H1 (cell line): ENCODE measurements at regions not wholly inside any gene's neighbourhood (a gene's known extent, or its start where the extent isn't known, plus 50 kb on each side); places are given as distances from the start of the nearest gene placed in this dataset.

ENCODE experiments used
- CTCF ChIA-PET: fragments of 300-600 bp; sonication (Branson Sonifier 250); formaldehyde crosslinking; loops from one replicate; lab custom pipeline; 2021; ENCODE audit not compliant: partially characterized antibody; lab: Charles Lee
- POLR2A ChIA-PET: fragments of 300-600 bp; sonication (Branson Sonifier 250); formaldehyde crosslinking; loops from one replicate; lab custom pipeline; 2021; ENCODE audit warnings: inconsistent platforms; ENCODE audit not compliant: partially characterized antibody; lab: Charles Lee
- DNase-seq, 2 experiments: peaks; one replicate each; pipeline versions ENCODE4 v3.0.0 to v3.0.0-alpha.2; 2010 to 2022; ENCODE audit warnings: low spot score in 2 of 2, low read depth in 1 of 2, mixed read lengths in 1 of 2
- FAIRE-seq: peaks from 2 replicates; lab custom pipeline; 2011; peaks lifted over from hg19 to GRCh38; lab: Jason Lieb, UNC
- H2AFZ ChIP-seq: 2 replicates; pipeline ENCODE4 v1.8.1; 2012; ENCODE audit warnings: low read length, inconsistent platforms
- H2AK5ac ChIP-seq: 2 replicates; pipeline ENCODE4 v1.6.1; 2013; ENCODE audit warnings: low read depth, low read length
- H2BK120ac ChIP-seq: replicated peaks from 2 replicates; pipeline ENCODE3; 2013; ENCODE audit warnings: low read depth, low read length, inconsistent platforms
- H2BK12ac ChIP-seq: 2 replicates; pipeline ENCODE4 v1.6.1; 2013; ENCODE audit warnings: low read depth, low read length
- H2BK15ac ChIP-seq: 2 replicates; pipeline ENCODE4 v1.6.1; 2013; ENCODE audit warnings: low read length
- H2BK20ac ChIP-seq: 2 replicates; pipeline ENCODE4 v1.6.1; 2013; ENCODE audit warnings: low read length
- H2BK5ac ChIP-seq: 2 replicates; pipeline ENCODE4 v1.6.1; 2013; ENCODE audit warnings: low read depth, low read length
- H3K14ac ChIP-seq: 2 replicates; pipeline ENCODE4 v1.6.1; 2013; ENCODE audit warnings: inconsistent platforms; ENCODE audit not compliant: insufficient read length
- H3K18ac ChIP-seq: 2 replicates; pipeline ENCODE4 v1.6.1; 2013; ENCODE audit warnings: low read length; ENCODE audit errors: extremely low read depth
- H3K23ac ChIP-seq: 2 replicates; pipeline ENCODE4 v1.6.1; 2013; ENCODE audit warnings: inconsistent platforms; ENCODE audit not compliant: insufficient read length
- H3K23me2 ChIP-seq: 2 replicates; pipeline ENCODE4 v1.6.1; 2013; ENCODE audit warnings: low read depth, low read length
- H3K27ac ChIP-seq: 2 replicates; pipeline ENCODE4 v1.6.1; 2011; ENCODE audit warnings: low read depth, low read length, inconsistent platforms
- H3K27me3 ChIP-seq, 4 experiments: replicated peaks in 1 of 4; 1 replicate in 1 of 4; 2 replicates in 3 of 4; pipeline versions ENCODE4 v1.6.1 to v1.8.1; 2011 to 2013; ENCODE audit warnings: low read length in 3 of 4, mild to moderate bottlenecking in 3 of 4, inconsistent platforms in 2 of 4, mixed read lengths in 2 of 4, moderate library complexity in 1 of 4; ENCODE audit not compliant: control insufficient read depth in 3 of 4, insufficient read depth in 3 of 4; ENCODE audit errors: extremely low read depth in 1 of 4
- H3K36me3 ChIP-seq, 4 experiments: 2 replicates each; pipeline versions ENCODE4 v1.6.1 to v1.8.1; 2011 to 2013; ENCODE audit warnings: mild to moderate bottlenecking in 4 of 4, low read length in 3 of 4, moderate library complexity in 2 of 4, control low read depth in 1 of 4, inconsistent platforms in 1 of 4; ENCODE audit not compliant: insufficient read depth in 4 of 4, control insufficient read depth in 2 of 4
- H3K4ac ChIP-seq: replicated peaks from 2 replicates; pipeline ENCODE3; 2013; ENCODE audit warnings: low read length, low read depth, mixed read lengths, inconsistent platforms; ENCODE audit not compliant: insufficient read length
- H3K4me1 ChIP-seq, 4 experiments: replicated peaks in 1 of 4; 1 replicate in 1 of 4; 2 replicates in 3 of 4; pipeline versions ENCODE4 v1.6.1 to v1.8.1; 2011 to 2013; ENCODE audit warnings: low read length in 3 of 4, inconsistent platforms in 2 of 4, mixed read lengths in 1 of 4; ENCODE audit not compliant: insufficient read depth in 4 of 4, control insufficient read depth in 3 of 4
- H3K4me2 ChIP-seq, 2 experiments: 2 replicates each; pipeline versions ENCODE4 v1.6.1 to v1.8.1; 2011 to 2013; ENCODE audit warnings: low read depth in 2 of 2, low read length in 2 of 2, control low read depth in 1 of 2, inconsistent platforms in 1 of 2, mild to moderate bottlenecking in 1 of 2; ENCODE audit not compliant: insufficient read depth in 1 of 2
- H3K4me3 ChIP-seq, 4 experiments: fragments of 200-600, 300-600 bp in 1 of 4; sonication (generic), shearing (Covaris generic), sonication (Bioruptor Twin) in 1 of 4; 2 replicates each; pipeline versions ENCODE4 v1.5.1 to v1.8.1; 2011 to 2016; ENCODE audit warnings: low read length in 4 of 4, low read depth in 3 of 4, control low read depth in 2 of 4, inconsistent platforms in 2 of 4, mild to moderate bottlenecking in 2 of 4, mixed read lengths in 1 of 4, moderate library complexity in 1 of 4; ENCODE audit not compliant: insufficient read depth in 2 of 4; ENCODE audit errors: extremely low read depth in 1 of 4
- H3K56ac ChIP-seq: replicated peaks from 2 replicates; pipeline ENCODE3; 2013; ENCODE audit warnings: low read depth, mild to moderate bottlenecking, mixed read lengths, low read length, inconsistent platforms; ENCODE audit not compliant: insufficient read length
- H3K79me1 ChIP-seq: 2 replicates; pipeline ENCODE4 v1.6.1; 2013; ENCODE audit warnings: low read depth, low read length, control low read depth
- H3K79me2 ChIP-seq, 2 experiments: 2 replicates each; pipeline versions ENCODE4 v1.6.1 to v1.8.1; 2012 to 2013; ENCODE audit warnings: low read length in 2 of 2, mild to moderate bottlenecking in 2 of 2, inconsistent platforms in 1 of 2; ENCODE audit not compliant: insufficient read depth in 2 of 2, control insufficient read depth in 1 of 2
- H3K9ac ChIP-seq, 4 experiments: replicated peaks in 1 of 4; 1 replicate in 1 of 4; 2 replicates in 3 of 4; pipeline versions ENCODE4 v1.6.1 to v1.8.1; 2011 to 2013; ENCODE audit warnings: low read depth in 3 of 4, low read length in 3 of 4, control low read depth in 2 of 4, mild to moderate bottlenecking in 2 of 4, moderate library complexity in 2 of 4, inconsistent platforms in 1 of 4; ENCODE audit errors: extremely low read depth in 1 of 4
- H3K9me3 ChIP-seq, 2 experiments: 2 replicates each; pipeline versions ENCODE4 v1.6.1 to v1.8.1; 2012 to 2013; ENCODE audit warnings: mild to moderate bottlenecking in 2 of 2, moderate library complexity in 2 of 2, control low read depth in 1 of 2, inconsistent platforms in 1 of 2, low read depth in 1 of 2, low read length in 1 of 2, mixed read lengths in 1 of 2; ENCODE audit not compliant: insufficient read depth in 2 of 2
- H4K20me1 ChIP-seq, 2 experiments: replicated peaks in 1 of 2; 2 replicates each; pipeline versions ENCODE3 to v1.8.1; 2011 to 2013; ENCODE audit warnings: inconsistent platforms in 2 of 2, low read length in 2 of 2, mild to moderate bottlenecking in 1 of 2; ENCODE audit not compliant: insufficient read depth in 2 of 2, control insufficient read depth in 1 of 2
- H4K5ac ChIP-seq: 2 replicates; pipeline ENCODE4 v1.6.1; 2013; ENCODE audit warnings: low read length, low read depth, mixed read lengths, inconsistent platforms; ENCODE audit not compliant: insufficient read length
- H4K8ac ChIP-seq: 2 replicates; pipeline ENCODE4 v1.8.0; 2013; ENCODE audit warnings: mild to moderate bottlenecking, moderate library complexity, low read length, inconsistent platforms; ENCODE audit not compliant: insufficient read depth; ENCODE audit errors: extremely low read depth
- H4K91ac ChIP-seq: replicated peaks from 2 replicates; pipeline ENCODE3; 2013; ENCODE audit warnings: low read length, mixed read lengths, inconsistent platforms; ENCODE audit not compliant: insufficient read length
- BACH1 ChIP-seq: IDR thresholded peaks from 2 replicates; pipeline ENCODE4 v1.6.1; 2012; ENCODE audit warnings: low read length, improper control_type of control experiment
- GABPA ChIP-seq: IDR thresholded peaks from 2 replicates; pipeline ENCODE4 v1.6.1; 2011; ENCODE audit warnings: mild to moderate bottlenecking, low read length, moderate library complexity, borderline replicate concordance; ENCODE audit not compliant: insufficient read depth
- POLR2A ChIP-seq, 2 experiments: IDR thresholded peaks; 1 replicate in 1 of 2; 2 replicates in 1 of 2; pipeline ENCODE4 v1.6.1; 2011; ENCODE audit warnings: low read depth in 2 of 2, low read length in 2 of 2, mild to moderate bottlenecking in 2 of 2; ENCODE audit errors: control extremely low read depth in 1 of 2
- POLR2AphosphoS5 ChIP-seq: IDR thresholded peaks from 2 replicates; pipeline ENCODE4 v1.6.1; 2011; ENCODE audit warnings: low read depth, low read length
- WGBS, 2 experiments: shearing (Covaris generic) in 1 of 2; methylation state at CpG; one replicate each; pipeline versions ENCODE4 v1.1.6 to v1.1.7; 2013 to 2015; ENCODE audit warnings: low lambda C conversion rate in 2 of 2, mixed read lengths in 2 of 2, inconsistent platforms in 1 of 2, low coverage in 1 of 2, missing lambda C conversion rate in 1 of 2; ENCODE audit not compliant: insufficient replicate concordance in 2 of 2, insufficient coverage in 1 of 2, insufficient read length in 1 of 2; ENCODE audit errors: extremely low coverage in 1 of 2, missing lambda C conversion rate in 1 of 2; 5-methylcytosine and 5-hydroxymethylcytosine counted together

DNA sequence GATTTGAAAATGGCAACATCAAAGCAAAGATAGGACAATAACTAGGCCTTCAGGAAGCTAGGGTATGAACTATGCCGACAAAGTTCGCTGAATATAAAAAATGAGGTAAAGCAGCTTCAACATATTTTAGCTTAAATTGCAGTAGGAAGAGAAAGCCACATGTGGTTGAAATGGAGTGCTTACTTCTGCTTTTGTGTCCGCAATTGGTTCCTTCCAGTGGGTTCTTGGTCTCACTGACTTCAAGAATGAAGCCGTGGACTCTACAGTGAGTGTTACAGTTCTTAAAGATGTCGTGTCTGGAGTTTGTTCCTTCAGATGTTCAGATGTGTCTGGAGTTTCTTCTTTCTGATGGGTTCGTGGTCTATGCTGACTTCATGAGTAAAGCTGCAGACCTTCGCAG is 95.2 kb downstream of the APTX start:
- no peak for FAIRE-seq
- WGBS, 2 experiments = 94% methylated on average over 7 of the region's 7 CpGs; no CpG with 5 or more reads in 1 of the 2 experiments
- CTCF ChIA-PET = interaction anchor here (1.0 to 1.8 kb wide), 3 partner anchors 13 to 324 kb away, joined by 3 to 8 read pairs (median 4); no protein-coding TSS in a partner anchor

More for the DNA sequence above, 95.2 kb downstream of the APTX start:
- no peak overlapping the region for H2AK5ac ChIP-seq
- H3K23me2 ChIP-seq = peaks cover 2% of the 10 kb centered on the region; the same call in 1 of the 2 replicates
- no peaks in the 10 kb centered on the region for H3K79me2 ChIP-seq
- TF ChIP-seq GABPA = no peak
- no peak for TF ChIP-seq POLR2A (IDR thresholded peaks at IDR 0.05; ENCODE audit: control extremely low read depth in 1 of 2, low read depth in 2 of 2, low read length in 2 of 2)
- TF ChIP-seq BACH1 = no peak
- no peak for TF ChIP-seq POLR2AphosphoS5
- no peak overlapping the region for H3K56ac ChIP-seq
- no peaks in the 10 kb centered on the region for H3K36me3 ChIP-seq
- POLR2A ChIA-PET = interaction anchor here (1.5 kb wide), 1 partner anchor 119 kb away, joined by 3 read pairs; the partner anchor contains the start of gene DNAJA1
- no peak overlapping the region for H3K18ac ChIP-seq
- H4K8ac ChIP-seq = no peak overlapping the region
- H3K27me3 ChIP-seq = no peaks in the 10 kb centered on the region
- DNase-seq = no peak
- no peak overlapping the region for H4K5ac ChIP-seq
- H2BK120ac ChIP-seq = no peak overlapping the region
- no peak overlapping the region for H2BK15ac ChIP-seq
- H4K91ac ChIP-seq = no peak overlapping the region
- 0 out of 7 replicates have a peak, but pooled peaks cover 0 to 4% (median 0%) of the 10 kb centered on the region in 4 experiments for H3K4me1 ChIP-seq
- H3K79me1 ChIP-seq = no peaks in the 10 kb centered on the region
- H3K27ac ChIP-seq = no peak overlapping the region
- H3K9ac ChIP-seq = no peak overlapping the region
- no peak overlapping the region for H3K4ac ChIP-seq
- H2BK20ac ChIP-seq = no peak overlapping the region
- H2BK12ac ChIP-seq = no peak overlapping the region
- no peaks in the 10 kb centered on the region for H3K9me3 ChIP-seq
- no peak overlapping the region for H3K4me2 ChIP-seq
- no peak overlapping the region for H3K14ac ChIP-seq
- H4K20me1 ChIP-seq = no peaks in the 10 kb centered on the region
- H3K4me3 ChIP-seq = no peak overlapping the region
- H2BK5ac ChIP-seq = no peak overlapping the region
- no peak overlapping the region for H2AFZ ChIP-seq
- no peak overlapping the region for H3K23ac ChIP-seq
